SJCRH30 (cell line): ENCODE measurements at regions not wholly inside any gene's neighbourhood (a gene's known extent, or its start where the extent isn't known, plus 50 kb on each side); places are given as distances from the start of the nearest gene placed in this dataset.
A peak's percentile ranks its signal among the peaks of the same experiment; 100 is the strongest.

Experiments used
- DNase-seq, 2 experiments: peaks; one replicate each; pipeline ENCODE4 v3.0.0-alpha.2; 2015 to 2020
- H3K27ac ChIP-seq: fragments of 250-450 bp; sonication (Bioruptor Pico); 2 replicates; pipeline ENCODE4 v1.5.1; 2020; ENCODE audit warnings: mild to moderate bottlenecking, moderate library complexity
- H3K27me3 ChIP-seq: fragments of 250-450 bp; sonication (Bioruptor Pico); 2 replicates; pipeline ENCODE4 v1.5.1; 2020; ENCODE audit warnings: mild to moderate bottlenecking, moderate library complexity
- H3K36me3 ChIP-seq: fragments of 250-450 bp; sonication (Bioruptor Pico); 2 replicates; pipeline ENCODE4 v1.5.1; 2020; ENCODE audit warnings: mild to moderate bottlenecking, moderate library complexity
- H3K4me1 ChIP-seq: fragments of 250-450 bp; sonication (Bioruptor Pico); 2 replicates; pipeline ENCODE4 v1.5.1; 2020; ENCODE audit warnings: mild to moderate bottlenecking, moderate library complexity
- H3K4me3 ChIP-seq: fragments of 250-450 bp; sonication (Bioruptor Pico); 2 replicates; pipeline ENCODE4 v1.5.1; 2020; ENCODE audit warnings: mild to moderate bottlenecking, moderate library complexity
- H3K9me3 ChIP-seq: fragments of 250-450 bp; sonication (Bioruptor Pico); replicated peaks from 2 replicates; pipeline ENCODE4 v1.5.1; 2020; ENCODE audit warnings: mild to moderate bottlenecking, moderate library complexity

GRCh38 chr11:97964332-97965004, 1056.3 kb upstream of the CNTN5 start:
- no peaks in the 10 kb centered on the region for H3K4me1 ChIP-seq
- no peak overlapping the region for H3K4me3 ChIP-seq
- no peak for DNase-seq
- no peak overlapping the region for H3K27ac ChIP-seq
- H3K36me3 ChIP-seq = no peaks in the 10 kb centered on the region
- H3K27me3 ChIP-seq = no peaks in the 10 kb centered on the region
- no peaks in the 10 kb centered on the region for H3K9me3 ChIP-seq

- no peak overlapping the region for H3K27ac ChIP-seq
- DNase-seq = no peak
These were observed 1054.7 kb upstream of the CNTN5 start for GRCh38 chr11:97965849-97966646.

GRCh38 chr11:97966901-97967300, 1053.8 kb upstream of the CNTN5 start:
- Histone ChIP-seq H3K9me3 (no peaks in the 10 kb centered on the region), H3K36me3 (no peaks in the 10 kb centered on the region), H3K4me1 (no peaks in the 10 kb centered on the region), H3K27ac (no peak overlapping the region), H3K4me3 (no peak overlapping the region), H3K27me3 (no peaks in the 10 kb centered on the region)
- no peak for DNase-seq

More at GRCh38 chr11:97965849-97966646, 1054.7 kb upstream of the CNTN5 start:
- Histone ChIP-seq H3K4me3 (no peak overlapping the region), H3K9me3 (no peaks in the 10 kb centered on the region), H3K27me3 (no peaks in the 10 kb centered on the region), H3K4me1 (no peaks in the 10 kb centered on the region), H3K36me3 (no peaks in the 10 kb centered on the region)

- Histone ChIP-seq H3K4me1 (no peaks in the 10 kb centered on the region), H3K27me3 (no peaks in the 10 kb centered on the region), H3K36me3 (no peaks in the 10 kb centered on the region), H3K9me3 (no peaks in the 10 kb centered on the region), H3K4me3 (no peak overlapping the region), H3K27ac (no peak overlapping the region)
- DNase-seq = no peak
These were observed 1052.7 kb upstream of the CNTN5 start for GRCh38 chr11:97968071-97968470.

GRCh38 chr11:97972731-97973130, 1048.0 kb upstream of the CNTN5 start:
- DNase-seq = peak in 1 of 2 experiments; percentile 4
- H3K27ac ChIP-seq = no peak overlapping the region
- H3K27me3 ChIP-seq = no peaks in the 10 kb centered on the region
- no peaks in the 10 kb centered on the region for H3K36me3 ChIP-seq
- H3K9me3 ChIP-seq = no peaks in the 10 kb centered on the region
- no peak overlapping the region for H3K4me3 ChIP-seq
- H3K4me1 ChIP-seq = no peaks in the 10 kb centered on the region

- Histone ChIP-seq H3K4me1 (no peaks in the 10 kb centered on the region), H3K4me3 (no peak overlapping the region), H3K27ac (no peak overlapping the region), H3K9me3 (no peaks in the 10 kb centered on the region), H3K36me3 (no peaks in the 10 kb centered on the region), H3K27me3 (no peaks in the 10 kb centered on the region)
- DNase-seq = no peak
These were observed 1047.3 kb upstream of the CNTN5 start for GRCh38 chr11:97973352-97973857.

GRCh38 chr11:97974798-97975498, 1045.8 kb upstream of the CNTN5 start:
- Histone ChIP-seq H3K9me3 (no peaks in the 10 kb centered on the region), H3K4me3 (no peak overlapping the region), H3K27me3 (no peaks in the 10 kb centered on the region), H3K36me3 (no peaks in the 10 kb centered on the region), H3K4me1 (no peaks in the 10 kb centered on the region), H3K27ac (no peak overlapping the region)
- DNase-seq = no peak

GRCh38 chr11:97977726-97978125, 1043.0 kb upstream of the CNTN5 start:
- H3K36me3 ChIP-seq = no peaks in the 10 kb centered on the region
- no peaks in the 10 kb centered on the region for H3K4me1 ChIP-seq
- no peak overlapping the region for H3K27ac ChIP-seq
- H3K27me3 ChIP-seq = no peaks in the 10 kb centered on the region
- no peak overlapping the region for H3K4me3 ChIP-seq
- no peaks in the 10 kb centered on the region for H3K9me3 ChIP-seq
- DNase-seq = no peak

- DNase-seq = no peak
- no peaks in the 10 kb centered on the region for H3K4me1 ChIP-seq
- H3K36me3 ChIP-seq = no peaks in the 10 kb centered on the region
- H3K27me3 ChIP-seq = no peaks in the 10 kb centered on the region
- no peaks in the 10 kb centered on the region for H3K9me3 ChIP-seq
- no peak overlapping the region for H3K4me3 ChIP-seq
- no peak overlapping the region for H3K27ac ChIP-seq
These were observed 1041.0 kb upstream of the CNTN5 start for GRCh38 chr11:97979741-97980140.

GRCh38 chr11:97982512-97982911, 1038.2 kb upstream of the CNTN5 start:
- Histone ChIP-seq H3K4me1 (no peaks in the 10 kb centered on the region), H3K27me3 (no peaks in the 10 kb centered on the region), H3K27ac (no peak overlapping the region), H3K4me3 (no peak overlapping the region), H3K9me3 (no peaks in the 10 kb centered on the region), H3K36me3 (no peaks in the 10 kb centered on the region)
- DNase-seq = no peak

GRCh38 chr11:97989121-97989520, 1031.6 kb upstream of the CNTN5 start:
- Histone ChIP-seq H3K9me3 (no peaks in the 10 kb centered on the region), H3K36me3 (no peaks in the 10 kb centered on the region), H3K27ac (no peak overlapping the region), H3K4me1 (no peaks in the 10 kb centered on the region), H3K27me3 (no peaks in the 10 kb centered on the region), H3K4me3 (no peak overlapping the region)
- no peak for DNase-seq

GRCh38 chr11:97990162-97990920, 1030.4 kb upstream of the CNTN5 start:
- no peaks in the 10 kb centered on the region for H3K4me1 ChIP-seq
- no peak overlapping the region for H3K4me3 ChIP-seq
- DNase-seq = no peak
- H3K36me3 ChIP-seq = no peaks in the 10 kb centered on the region
- no peaks in the 10 kb centered on the region for H3K27me3 ChIP-seq
- no peaks in the 10 kb centered on the region for H3K9me3 ChIP-seq
- H3K27ac ChIP-seq = no peak overlapping the region

- Histone ChIP-seq H3K4me3 (no peak overlapping the region), H3K27me3 (no peaks in the 10 kb centered on the region), H3K27ac (no peak overlapping the region), H3K9me3 (no peaks in the 10 kb centered on the region), H3K4me1 (no peaks in the 10 kb centered on the region), H3K36me3 (no peaks in the 10 kb centered on the region)
- no peak for DNase-seq
These were observed 1027.2 kb upstream of the CNTN5 start for GRCh38 chr11:97993562-97993961.

- Histone ChIP-seq H3K36me3 (no peaks in the 10 kb centered on the region), H3K4me1 (no peaks in the 10 kb centered on the region), H3K27me3 (no peaks in the 10 kb centered on the region), H3K9me3 (no peaks in the 10 kb centered on the region), H3K27ac (no peak overlapping the region), H3K4me3 (no peak overlapping the region)
- DNase-seq = no peak
These were observed 1024.9 kb upstream of the CNTN5 start for GRCh38 chr11:97995874-97996273.
